DMS 273 treated with DMSO at 0.1 percent for 48 hours (cell line): ENCODE measurements at regions not wholly inside any gene's neighbourhood (a gene's known extent, or its start where the extent isn't known, plus 50 kb on each side); places are given as distances from the start of the nearest gene placed in this dataset.

Experiments
- DNase-seq: peaks from one replicate; lab custom pipeline; 2025; lab: John Stamatoyannopoulos, UW

DNA sequence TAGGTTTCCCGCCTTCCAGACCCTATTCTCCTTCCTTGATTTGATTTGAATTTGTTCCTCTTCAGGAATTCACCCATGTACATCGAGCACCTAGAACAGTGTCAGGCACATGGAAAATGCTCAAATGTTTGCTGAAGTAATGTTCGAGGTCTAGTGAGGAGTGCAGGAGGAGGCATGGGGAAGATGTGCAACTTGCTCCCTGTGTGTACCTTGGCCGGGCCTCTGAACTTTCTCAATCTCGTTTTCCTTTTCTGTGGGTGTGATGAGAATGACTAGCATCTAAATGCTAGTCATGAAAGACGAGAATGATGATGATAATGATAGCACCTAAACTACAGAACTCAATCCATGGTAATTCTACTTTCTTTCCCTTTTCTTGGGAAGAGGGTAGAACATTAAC lies 279.1 kb upstream of the PLET1 start:
- DNase-seq = no peak

DNA sequence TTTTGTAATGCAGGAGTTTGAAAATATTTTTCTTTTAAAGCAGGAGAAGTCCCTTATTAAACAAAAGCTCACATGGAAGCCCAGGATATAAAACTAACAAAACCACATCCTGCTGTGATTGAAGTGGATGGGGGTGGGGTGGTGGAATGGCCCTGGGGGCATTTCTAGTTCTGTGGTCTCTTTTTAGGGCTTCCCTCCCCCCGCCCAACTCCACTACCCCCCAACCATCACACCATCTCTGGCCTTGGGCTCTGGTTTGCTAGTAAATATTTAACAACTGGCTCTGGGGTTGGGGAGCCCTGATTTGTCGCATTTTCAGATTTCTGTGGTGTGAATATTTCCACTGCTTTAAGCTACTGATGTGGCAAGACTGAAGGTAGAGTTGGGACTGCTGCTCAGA lies 279.6 kb upstream of the PLET1 start:
- no peak for DNase-seq

DNA sequence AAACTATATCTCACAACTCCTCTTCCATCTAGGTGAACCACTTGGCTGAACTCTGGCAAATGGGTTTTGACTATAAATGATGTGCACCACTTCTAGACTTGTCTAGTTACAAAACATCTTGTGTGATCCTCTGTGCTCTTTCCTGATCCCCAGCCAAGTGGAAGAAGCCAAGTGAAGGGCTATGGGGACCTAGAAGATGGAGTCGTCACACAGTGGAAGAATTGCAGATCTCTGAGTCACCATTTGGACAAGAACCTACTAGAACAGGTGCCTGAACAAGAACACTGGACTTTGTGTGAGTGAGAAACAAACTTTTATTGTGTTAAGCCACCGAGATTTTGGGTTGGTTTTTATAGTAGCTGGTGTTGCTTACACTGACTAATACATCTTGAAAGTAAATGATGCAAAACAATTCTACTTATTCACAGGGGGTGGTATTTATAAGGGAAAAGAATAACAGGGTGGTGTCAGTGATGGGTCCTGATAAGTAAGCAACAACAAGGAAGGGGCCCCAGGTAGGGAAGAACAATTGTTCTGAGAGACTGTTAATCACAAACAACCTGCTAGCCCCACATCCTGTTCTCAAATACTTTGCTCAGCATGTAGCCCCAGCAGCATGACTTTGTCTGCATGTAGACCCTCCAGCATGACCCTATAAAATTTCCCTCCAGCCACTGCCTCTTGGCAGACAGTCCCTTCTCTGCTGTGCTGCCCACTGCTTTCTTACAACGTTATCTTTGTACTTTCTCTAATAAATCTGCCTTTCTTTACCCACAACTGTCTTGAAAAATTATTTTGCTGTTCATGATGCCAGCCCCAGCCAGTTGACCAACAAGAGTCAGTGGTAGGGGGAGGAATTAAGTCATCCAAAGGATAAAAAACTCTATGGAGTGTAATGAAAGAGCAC lies 280.7 kb upstream of the PLET1 start:
- DNase-seq = no peak

DNA sequence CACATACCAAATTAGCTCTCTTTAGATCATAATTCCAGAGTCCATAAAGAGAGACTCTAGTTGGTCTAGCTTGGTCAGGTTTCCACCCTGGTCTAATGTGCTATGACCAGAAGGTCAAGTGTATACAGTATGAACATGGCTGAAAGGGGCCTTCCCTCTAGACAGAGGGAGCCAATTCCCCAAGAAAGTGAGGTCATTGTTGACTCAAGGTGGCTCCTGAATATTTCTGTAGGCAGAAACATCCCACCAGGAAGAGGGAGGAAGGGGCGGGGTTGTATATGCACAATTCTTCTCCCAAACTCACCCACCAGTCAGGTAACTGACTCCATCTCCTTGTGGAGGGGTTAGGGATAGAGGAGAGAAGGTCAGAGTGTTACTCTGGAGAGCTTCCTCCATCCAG lies 281.8 kb upstream of the PLET1 start:
- DNase-seq = no peak

DNA sequence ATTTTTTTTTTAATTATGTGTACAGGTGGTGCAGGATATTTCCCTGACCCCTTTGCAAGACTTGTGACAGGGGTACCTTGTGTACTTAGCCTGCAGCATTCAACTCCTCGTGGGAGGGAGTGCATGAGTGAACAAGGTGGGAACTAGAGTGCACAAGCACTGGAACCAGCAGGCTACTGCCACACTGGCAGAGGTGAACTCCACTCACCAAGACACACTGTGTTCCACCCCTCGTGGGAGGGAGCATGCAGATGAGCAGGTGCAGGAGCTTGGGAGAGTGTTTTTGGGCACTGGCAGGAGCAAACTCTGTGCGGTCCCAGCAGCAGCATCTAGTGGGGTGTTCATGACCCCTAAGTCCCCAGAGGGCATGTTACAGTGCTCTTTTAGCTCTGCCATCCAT lies 282.7 kb upstream of the PLET1 start:
- no peak for DNase-seq

DNA sequence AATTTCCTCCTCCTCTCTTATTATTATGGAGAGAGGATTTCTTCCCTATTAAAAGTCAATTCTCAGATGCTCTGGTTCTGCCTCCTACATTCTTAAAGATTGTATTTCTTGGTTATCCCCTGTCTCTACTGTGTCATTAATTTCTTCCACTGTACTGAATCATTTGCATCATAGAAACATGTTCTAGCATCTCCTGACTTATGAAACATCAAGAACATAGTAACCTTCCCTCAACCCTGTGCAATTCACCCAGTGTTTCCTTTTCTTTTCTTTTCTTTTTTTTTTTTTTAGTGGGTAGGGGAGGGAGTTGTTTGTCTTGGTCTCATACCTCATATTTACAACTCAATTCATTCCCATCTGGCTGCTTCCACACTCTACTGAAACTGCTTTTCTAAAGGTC lies 288.0 kb upstream of the PLET1 start:
- DNase-seq = no peak

DNA sequence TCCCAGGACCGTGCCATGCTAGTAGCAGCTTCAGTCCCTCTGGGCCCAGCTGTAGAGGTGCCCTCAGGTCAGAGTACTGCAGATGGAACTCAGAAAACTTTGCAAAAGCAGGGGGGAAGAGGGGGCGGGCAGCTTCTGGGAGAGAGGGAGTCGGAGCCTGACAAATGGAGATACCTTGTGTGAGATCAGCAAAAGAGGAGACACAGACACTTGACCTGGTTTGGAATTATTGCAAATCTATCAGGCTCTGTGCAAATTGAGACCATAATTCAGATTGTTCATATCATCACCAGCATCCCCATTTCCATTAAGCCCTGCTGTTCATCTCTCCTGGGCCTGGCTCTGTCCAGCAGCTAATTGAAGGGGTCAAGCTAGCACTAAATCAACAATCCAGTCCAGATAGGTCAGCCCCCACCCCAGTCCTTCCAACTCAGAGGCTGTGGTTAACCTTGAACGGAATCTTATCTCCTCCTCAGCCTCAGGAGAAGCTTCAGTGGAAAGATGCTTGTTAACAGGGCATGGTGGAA lies 292.6 kb upstream of the PLET1 start:
- no peak for DNase-seq

DNA sequence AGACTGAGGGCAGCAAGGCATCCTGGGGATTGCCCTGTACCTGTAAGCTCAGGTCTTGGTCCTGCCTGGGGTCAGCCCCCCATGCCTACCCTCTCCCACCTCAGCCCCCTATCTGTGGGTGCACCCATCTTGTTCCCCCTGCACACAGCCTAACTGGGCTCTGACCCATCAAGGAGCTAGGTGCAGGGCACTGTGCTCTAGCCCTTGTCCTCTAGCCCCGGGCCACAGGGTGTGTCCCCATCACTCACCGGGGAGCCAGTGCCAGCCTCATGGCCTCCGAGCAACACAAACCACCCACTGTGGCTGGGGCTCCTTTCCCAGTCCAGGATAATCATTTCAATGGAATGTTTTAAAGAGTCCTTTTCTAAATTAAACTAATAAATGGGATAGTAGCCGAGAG lies 293.9 kb upstream of the PLET1 start:
- DNase-seq = no peak

DNA sequence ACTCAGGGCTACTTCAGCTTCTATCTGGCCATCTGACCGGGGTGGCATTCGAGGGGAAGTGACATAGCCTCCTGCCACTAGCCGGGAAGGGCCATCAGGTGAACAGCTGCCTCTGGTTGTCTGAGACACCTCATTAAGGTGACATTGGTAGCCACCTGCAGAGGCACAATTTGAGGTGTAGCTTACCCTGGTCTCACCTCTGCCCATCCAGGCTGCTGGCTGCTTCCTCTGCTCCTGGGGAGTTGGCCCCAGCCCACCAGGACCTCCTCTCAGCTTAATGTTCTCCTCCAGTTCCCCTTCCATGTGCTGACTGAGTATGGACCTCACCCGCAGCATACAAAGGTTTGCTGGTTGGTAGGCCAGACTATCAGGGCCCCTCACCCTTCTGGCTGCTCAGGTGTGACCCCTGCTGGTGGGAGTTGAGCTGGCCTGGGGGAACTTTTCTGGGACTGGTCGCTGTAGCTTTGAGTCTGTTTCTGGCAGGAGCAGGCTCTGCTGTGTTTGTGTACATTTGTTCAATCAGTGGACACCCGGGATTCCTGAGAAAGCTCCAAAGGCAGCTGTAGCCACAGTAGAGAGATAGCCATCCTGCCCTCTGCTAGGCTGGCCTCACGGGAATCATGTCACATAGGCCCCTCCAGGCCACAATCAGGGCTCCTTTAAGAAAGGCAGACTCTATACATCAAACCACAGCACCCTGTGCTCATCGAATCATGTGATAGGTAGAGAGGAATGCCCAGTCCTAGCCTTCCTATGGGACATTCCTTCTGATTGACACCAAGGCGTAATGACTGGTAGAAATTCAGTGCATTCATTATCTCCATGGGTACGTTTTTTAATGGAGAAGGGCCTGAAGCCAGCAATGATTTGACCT lies 295.1 kb upstream of the PLET1 start:
- no peak for DNase-seq

DNA sequence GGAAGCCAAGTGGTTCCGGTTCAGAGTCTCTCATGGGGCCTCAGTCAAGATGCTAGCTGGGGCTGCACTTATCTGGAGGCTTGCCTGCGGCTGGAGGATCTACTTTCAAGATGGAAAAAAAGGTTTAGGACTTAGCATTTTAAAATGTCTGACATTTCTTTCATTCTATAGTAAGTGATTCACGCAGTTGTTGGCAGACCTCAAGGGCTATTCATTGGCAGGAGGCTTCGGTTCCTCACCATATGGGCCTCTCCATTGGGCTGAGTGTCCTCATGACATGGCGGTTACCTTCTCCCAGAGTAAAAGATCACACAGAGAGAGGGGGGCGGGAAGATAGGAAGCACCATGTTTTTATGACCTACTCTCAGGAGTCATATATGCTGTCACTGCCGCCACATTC lies 298.0 kb upstream of the PLET1 start:
- DNase-seq = no peak

DNA sequence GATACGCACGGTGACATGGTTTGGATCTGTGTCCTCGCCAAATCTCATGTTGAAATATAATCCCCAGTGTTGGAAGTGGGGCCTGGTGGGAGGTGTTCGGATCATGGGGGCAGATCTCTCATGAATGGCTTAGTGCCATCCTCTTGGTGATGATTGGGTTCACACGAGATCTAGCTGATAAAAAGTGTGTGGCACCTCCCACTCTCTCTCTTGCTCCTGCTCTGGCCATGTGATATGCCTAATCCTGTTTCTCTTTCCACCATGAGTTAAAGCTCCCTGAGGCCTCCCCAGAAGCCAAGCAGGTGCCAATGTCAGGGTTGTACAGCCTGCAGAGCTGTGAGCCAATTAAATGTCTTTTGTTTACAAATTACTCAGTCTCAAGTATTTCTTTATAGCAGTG lies 303.1 kb upstream of the PLET1 start:
- DNase-seq = no peak

DNA sequence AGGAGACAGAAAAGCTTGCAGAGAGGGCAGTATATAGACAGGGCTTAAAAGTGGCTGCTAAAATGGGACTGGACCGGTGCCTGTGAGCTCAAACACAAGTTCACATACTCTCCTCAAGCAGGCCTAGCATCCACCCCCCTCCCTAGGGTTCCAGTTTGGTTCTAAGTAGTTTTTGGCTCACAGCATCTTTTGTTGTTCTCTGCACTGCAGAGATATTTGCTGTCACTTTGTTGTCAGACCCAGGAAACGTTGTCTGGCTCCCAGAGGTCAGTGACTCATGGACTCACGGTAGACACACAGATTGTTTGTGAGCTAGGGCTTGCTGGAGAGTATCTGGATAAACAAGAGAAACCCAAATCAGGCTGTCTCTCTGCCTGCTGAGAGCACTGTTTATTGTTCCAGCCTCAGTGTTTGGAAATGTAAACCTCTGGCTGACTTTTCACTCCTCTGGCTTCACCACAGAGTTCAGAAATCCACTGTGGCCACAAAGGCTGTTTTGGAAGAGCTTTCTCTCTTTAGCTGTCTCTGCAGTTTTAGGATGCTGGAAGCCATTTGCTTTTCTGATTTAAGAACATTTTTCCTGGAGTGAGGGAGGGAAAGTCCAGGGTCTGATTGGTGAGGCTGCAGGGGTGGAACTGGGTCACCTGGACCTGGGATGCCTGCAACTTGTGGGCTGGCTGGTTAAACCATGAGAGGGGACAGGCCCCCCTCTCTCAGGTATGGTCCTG lies 303.7 kb upstream of the PLET1 start:
- no peak for DNase-seq

DNA sequence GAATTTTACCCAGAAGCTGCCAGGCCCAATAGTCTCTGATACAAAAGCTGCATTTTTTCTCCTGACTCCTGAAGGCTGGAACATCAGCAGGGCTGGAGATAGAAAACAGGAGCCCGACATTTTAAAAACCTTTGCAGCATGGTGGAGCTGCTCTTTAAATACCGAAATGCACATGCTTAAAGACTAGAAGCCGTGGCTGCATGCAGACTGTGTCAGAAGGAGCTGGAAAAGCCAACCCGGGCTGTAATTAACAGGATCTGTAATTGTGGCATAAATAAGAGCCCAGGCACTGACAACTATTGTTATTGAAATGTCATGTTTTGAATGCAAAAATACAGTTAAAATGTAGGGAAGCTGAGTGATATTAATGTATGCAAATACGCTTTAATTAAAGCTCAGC lies 304.9 kb upstream of the PLET1 start:
- DNase-seq = no peak

DNA sequence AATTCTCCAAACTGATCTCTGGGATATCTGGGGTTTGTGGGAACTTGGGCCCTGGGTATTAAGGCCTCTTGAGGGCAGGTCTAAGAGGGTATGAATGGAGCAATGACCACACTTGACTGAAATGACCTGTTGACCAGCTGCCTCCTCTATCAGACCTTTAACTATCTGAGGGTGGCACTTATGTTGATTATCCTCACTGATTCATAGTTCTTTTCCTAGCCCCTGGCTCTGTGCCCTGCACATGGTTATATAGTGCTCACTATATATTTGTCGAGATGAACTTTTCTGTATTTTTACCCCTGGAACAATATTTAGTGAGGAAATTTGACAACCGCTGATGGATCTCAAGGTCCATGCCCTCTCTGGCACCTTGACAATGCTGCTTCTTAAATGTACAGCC lies 305.5 kb upstream of the PLET1 start:
- no peak for DNase-seq

DNA sequence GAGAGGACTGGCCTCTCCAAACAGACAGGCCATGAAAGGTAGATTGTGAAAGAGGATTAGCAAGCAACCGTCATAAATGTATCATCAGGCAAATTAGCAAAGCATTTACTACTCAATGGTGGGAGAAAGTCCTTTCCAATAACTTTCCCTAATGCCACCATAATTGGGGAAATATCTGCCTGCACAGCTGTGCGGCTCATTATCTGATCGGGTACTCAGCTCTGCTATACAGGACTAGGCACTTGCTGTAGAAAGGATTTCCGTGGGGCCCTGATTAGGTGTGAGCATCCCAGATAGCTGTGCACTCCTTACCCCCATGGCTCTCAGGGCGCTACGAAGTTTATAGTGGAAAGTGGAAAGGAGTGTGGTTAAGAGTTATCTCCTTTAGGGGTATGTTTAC lies 309.7 kb upstream of the PLET1 start:
- DNase-seq = no peak

DNA sequence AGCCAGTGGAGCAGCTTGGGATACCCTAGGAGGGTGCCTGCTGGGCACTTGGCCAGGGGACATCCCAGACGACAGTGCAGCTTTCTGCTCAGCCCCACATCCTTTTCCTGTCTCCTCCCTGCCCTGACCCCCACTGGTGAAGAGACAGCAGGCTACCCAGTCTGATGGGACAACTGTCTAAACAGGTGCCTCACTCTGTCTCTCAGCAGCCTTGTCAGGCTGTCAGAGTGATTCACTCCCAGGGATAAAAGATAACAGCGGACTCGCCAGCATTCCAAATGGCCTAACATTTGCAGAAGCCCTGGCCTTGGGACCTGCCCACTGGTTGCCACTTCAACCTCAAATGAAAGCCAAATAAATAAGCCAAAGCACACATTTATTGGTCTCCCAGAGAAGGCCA lies 318.6 kb upstream of the PLET1 start:
- no peak for DNase-seq

DNA sequence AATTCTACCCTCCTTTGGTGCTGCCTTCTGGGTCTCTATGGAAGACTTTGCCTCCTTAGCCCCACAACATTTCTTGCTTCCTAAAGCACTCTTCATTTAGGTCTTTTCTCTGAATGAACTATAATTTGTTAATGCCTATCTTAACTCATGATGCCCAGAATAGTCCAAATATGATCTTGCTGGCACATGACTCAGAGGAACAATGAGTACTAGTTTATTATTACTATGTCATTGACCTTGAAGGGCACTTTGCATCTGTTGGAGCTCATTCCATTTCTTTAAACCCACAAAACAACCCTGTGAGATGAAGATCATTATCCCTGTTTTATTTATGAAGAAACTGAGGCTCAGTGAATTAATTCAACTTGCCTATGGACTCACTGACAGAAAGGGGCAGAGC lies 320.2 kb upstream of the PLET1 start:
- DNase-seq = no peak

DNA sequence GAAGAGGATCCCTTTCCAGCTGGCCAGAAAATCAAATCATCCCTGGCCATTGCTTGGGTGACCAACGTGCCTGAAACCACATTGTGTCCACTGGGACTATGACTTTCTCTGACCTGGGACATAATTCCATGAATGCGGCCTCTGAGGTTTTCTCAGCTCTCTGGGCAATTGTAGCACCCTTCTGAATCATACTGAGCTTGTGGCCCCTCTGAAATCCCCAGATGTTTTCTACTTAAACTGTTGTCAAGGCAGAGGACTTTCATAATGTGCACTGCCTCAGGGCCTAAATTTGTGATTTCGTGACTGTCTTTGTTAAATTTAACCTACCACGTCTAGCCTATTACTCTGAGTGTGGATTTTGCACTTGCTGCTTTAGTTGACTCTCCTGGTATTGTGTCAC lies 321.1 kb upstream of the PLET1 start:
- DNase-seq = no peak

DNA sequence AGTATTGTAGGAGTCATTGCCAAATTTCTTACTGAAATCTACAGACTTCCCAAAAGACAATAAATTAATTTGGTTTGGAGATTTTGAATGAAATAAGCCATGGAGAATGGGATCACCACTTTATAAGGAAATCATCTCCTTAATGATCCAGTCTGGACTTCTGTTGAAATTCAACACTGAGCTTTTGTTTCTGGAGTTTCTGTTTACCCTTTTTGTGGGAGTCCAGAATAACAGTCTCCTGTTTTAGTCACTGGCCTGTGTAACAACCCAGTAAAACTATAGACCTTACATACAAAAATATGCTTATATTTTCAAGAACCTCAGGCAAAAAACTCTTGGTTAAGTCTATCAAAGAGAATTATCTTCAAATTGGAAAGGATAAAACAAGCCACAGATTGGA lies 321.7 kb upstream of the PLET1 start:
- no peak for DNase-seq

DNA sequence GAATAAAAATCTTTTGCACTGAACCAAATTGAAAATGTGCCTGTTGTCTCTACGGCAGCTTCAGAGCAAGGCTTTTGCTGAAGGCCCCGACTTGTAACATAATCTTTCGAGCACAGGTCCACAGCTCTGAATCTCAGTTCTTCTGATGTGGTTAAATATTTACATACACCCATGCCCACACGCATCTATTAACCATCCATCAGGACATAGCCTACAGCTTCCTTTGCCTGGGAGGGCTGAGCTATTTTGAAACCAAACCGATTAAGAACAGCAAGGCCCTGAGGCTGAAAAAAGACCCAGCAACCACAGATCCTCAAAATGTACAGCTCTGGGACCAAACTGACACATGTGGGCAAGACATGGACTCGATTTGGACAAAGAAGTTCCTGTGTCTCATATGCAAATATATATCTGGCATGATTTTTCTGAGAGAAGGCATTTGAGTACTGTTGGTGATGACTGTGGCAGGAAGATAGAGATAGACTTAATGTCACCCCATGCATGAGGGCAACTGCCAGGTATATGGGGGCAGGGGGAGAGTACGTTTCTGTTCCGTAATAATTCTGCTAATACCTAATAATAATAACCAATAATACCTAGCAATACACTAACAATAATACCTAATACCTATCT lies 322.7 kb upstream of the PLET1 start:
- no peak for DNase-seq

DNA sequence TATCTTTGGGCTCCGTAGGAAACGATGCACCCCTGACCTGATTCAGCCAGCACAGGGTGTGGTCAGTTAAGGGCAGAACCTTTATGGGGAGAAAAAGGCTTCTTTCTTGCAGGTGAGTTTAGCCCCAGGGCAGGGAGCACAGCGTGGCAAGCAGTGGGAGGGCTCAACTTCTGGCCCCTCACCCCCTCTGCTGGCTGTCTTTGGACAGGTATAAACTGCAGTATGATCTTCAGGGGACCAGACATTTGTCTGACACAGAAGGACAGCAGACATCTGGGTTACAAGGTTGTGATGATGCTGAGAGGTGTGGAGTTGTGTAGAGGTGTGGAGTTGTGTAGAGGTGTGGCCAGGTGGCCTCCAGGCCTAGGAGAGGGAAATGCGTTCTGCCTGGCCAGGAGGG lies 324.0 kb upstream of the PLET1 start:
- no peak for DNase-seq

DNA sequence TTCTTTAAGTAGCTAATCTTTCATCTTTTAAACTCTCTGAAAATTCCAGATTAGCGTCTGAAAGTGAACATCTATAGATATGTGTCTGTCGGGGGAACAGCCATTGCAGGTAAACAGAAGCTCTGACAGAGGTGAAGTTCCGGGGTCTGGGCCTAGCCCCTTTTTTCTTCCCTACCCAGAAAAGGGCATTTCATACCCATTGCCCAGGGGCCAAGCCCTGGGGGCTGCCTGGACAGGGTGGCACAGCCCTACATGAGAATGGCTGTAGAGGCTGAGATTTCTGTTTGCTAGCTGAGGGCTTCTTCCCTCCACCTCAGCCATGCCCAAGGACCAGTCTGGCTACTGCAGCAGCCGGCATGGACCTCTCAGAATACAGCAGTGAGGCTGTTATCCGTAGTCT lies 327.0 kb upstream of the PLET1 start:
- DNase-seq = no peak
